K562 (cell line): ENCODE measurements at regions not wholly inside any gene's neighbourhood (a gene's known extent, or its start where the extent isn't known, plus 50 kb on each side); places are given as distances from the start of the nearest gene placed in this dataset.

Experiments used
- BHLHE40 ChIP-seq: IDR thresholded peaks from 2 replicates; pipeline ENCODE4 v1.6.1; 2011; ENCODE audit warnings: low read length, improper control_type of control experiment
- CBFB ChIP-seq: sonication (generic); formaldehyde crosslinking; IDR thresholded peaks from 2 replicates; pipeline ENCODE4 v1.4.0; 2020; ENCODE audit warnings: mild to moderate bottlenecking, missing genetic modification reagents
- CTCF ChIP-seq, 3 experiments: IDR thresholded peaks in 2 of 3; conservative IDR thresholded peaks in 1 of 3; 2 replicates each; pipeline ENCODE4 v1.5.1; 2011 to 2012; ENCODE audit warnings: low read length in 3 of 3, mild to moderate bottlenecking in 3 of 3, control low read depth in 2 of 3, improper control_type of control experiment in 1 of 3, inconsistent platforms in 1 of 3, low read depth in 1 of 3, mixed read lengths in 1 of 3, moderate library complexity in 1 of 3; ENCODE audit not compliant: insufficient read depth in 2 of 3
- DMBX1 ChIP-seq: fragments of 250-450 bp; sonication (Bioruptor Pico); IDR thresholded peaks from 2 replicates; pipeline ENCODE4 v1.8.0; 2022; ENCODE audit warnings: inconsistent platforms, mild to moderate bottlenecking, moderate library complexity, borderline replicate concordance
- ESRRB ChIP-seq: fragments of 250-450 bp; sonication (Bioruptor Pico); IDR thresholded peaks from 2 replicates; pipeline ENCODE4 v1.5.0; 2020; ENCODE audit warnings: mild to moderate bottlenecking, moderate library complexity, borderline replicate concordance
- MYC ChIP-seq, 2 experiments: fragments of 250-450 bp in 1 of 2; sonication (Bioruptor Pico) in 1 of 2; IDR thresholded peaks; 2 replicates each; pipeline versions ENCODE4 v1.5.1 to v1.6.1; 2012 to 2021; ENCODE audit warnings: low read depth in 2 of 2, borderline replicate concordance in 1 of 2, improper control_type of control experiment in 1 of 2, low read length in 1 of 2, mild to moderate bottlenecking in 1 of 2, moderate library complexity in 1 of 2
- POLR2AphosphoS5 ChIP-seq: IDR thresholded peaks from 2 replicates; pipeline ENCODE4 v1.6.1; 2011; ENCODE audit warnings: mild to moderate bottlenecking, low read depth, low read length, moderate library complexity; ENCODE audit not compliant: control insufficient read depth, insufficient read depth
- SETDB1 ChIP-seq: IDR thresholded peaks from one replicate; pipeline ENCODE4 v1.6.1; 2012; ENCODE audit warnings: low read length, control low read depth, inconsistent platforms
- ZBTB40 ChIP-seq, 2 experiments: fragments of 450-650 bp in 1 of 2; sonication (generic) in 1 of 2; formaldehyde crosslinking in 1 of 2; IDR thresholded peaks; 2 replicates each; pipeline versions ENCODE4 v1.7.1 to v1.9.0; 2016 to 2022; ENCODE audit warnings: inconsistent platforms in 1 of 2, mild to moderate bottlenecking in 1 of 2, missing genetic modification reagents in 1 of 2
- ZFP36 ChIP-seq: fragments of 150-350 bp; IDR thresholded peaks from 2 replicates; pipeline ENCODE4 v1.6.1; 2018; ENCODE audit warnings: low read length, low read depth; ENCODE audit not compliant: partially characterized antibody

GRCh38 chr13:85368686-85369085 is 430.5 kb downstream of the SLITRK6 start:
- TF ChIP-seq BHLHE40: no peak
- TF ChIP-seq CBFB (CRISPR knock-in tag): no peak
- TF ChIP-seq ZBTB40 (IDR thresholded peaks at IDR 0.05): no peak
- no peak for TF ChIP-seq ZBTB40 (CRISPR knock-in tag; IDR thresholded peaks at IDR 0.05)
- TF ChIP-seq MYC (IDR thresholded peaks at IDR 0.05; ENCODE audit: low read depth, low read length): no peak
- TF ChIP-seq MYC (CRISPR knock-in tag; IDR thresholded peaks at IDR 0.05; ENCODE audit: borderline replicate concordance, low read depth): no peak
- no peak for TF ChIP-seq ZFP36
- TF ChIP-seq DMBX1 (CRISPR knock-in tag): no peak
- TF ChIP-seq POLR2AphosphoS5: no peak
- TF ChIP-seq ESRRB (CRISPR knock-in tag): no peak
- TF ChIP-seq CTCF (IDR thresholded peaks at IDR 0.05 in 2 of 3, conservative IDR thresholded peaks at IDR 0.05 in 1 of 3; ENCODE audit: insufficient read depth in 2 of 3, low read depth in 1 of 3, low read length in 3 of 3): no peak
- no peak for TF ChIP-seq SETDB1
